Kidney glomerular epithelial cell (primary cell): ENCODE measurements at regions not wholly inside any gene's neighbourhood (a gene's known extent, or its start where the extent isn't known, plus 50 kb on each side); places are given as distances from the start of the nearest gene placed in this dataset.

ENCODE experiments used
- DNase-seq: peaks from one replicate; lab custom pipeline; 2025; lab: John Stamatoyannopoulos, UW

GRCh38 chr1:222911866-222912265 is 97.0 kb downstream of the DISP1 start:
- DNase-seq = no peak

GRCh38 chr1:222912730-222913129 is 97.9 kb downstream of the DISP1 start:
- no peak for DNase-seq

- DNase-seq = peak; percentile 44
Measured at GRCh38 chr1:222914861-222915632, 100.2 kb downstream of the DISP1 start.

GRCh38 chr1:222916100-222916499 is 101.3 kb downstream of the DISP1 start:
- no peak for DNase-seq

GRCh38 chr1:222918801-222919477 is 104.1 kb downstream of the DISP1 start:
- DNase-seq = no peak

GRCh38 chr1:222919478-222919865 is 104.6 kb downstream of the DISP1 start:
- DNase-seq = no peak

GRCh38 chr1:222920169-222920568 is 105.3 kb downstream of the DISP1 start:
- DNase-seq = no peak

GRCh38 chr1:222921945-222922344 is 107.1 kb downstream of the DISP1 start:
- no peak for DNase-seq

- no peak for DNase-seq
Measured at GRCh38 chr1:222923506-222923905, 108.7 kb downstream of the DISP1 start.

- DNase-seq = no peak
Measured at GRCh38 chr1:222924136-222924706, 109.4 kb downstream of the DISP1 start.

GRCh38 chr1:222926566-222926965 is 111.7 kb downstream of the DISP1 start:
- DNase-seq = no peak

- no peak for DNase-seq
Measured at GRCh38 chr1:222927031-222927430, 112.2 kb downstream of the DISP1 start.

- DNase-seq = no peak
Measured at GRCh38 chr1:222928212-222928611, 113.4 kb downstream of the DISP1 start.

GRCh38 chr1:222930070-222930469 is 115.2 kb downstream of the DISP1 start:
- no peak for DNase-seq

- DNase-seq = no peak
Measured at GRCh38 chr1:222931023-222931422, 116.2 kb downstream of the DISP1 start.

GRCh38 chr1:222933273-222933672 is 118.4 kb downstream of the DISP1 start:
- DNase-seq = no peak

GRCh38 chr1:222935239-222935900 is 120.5 kb downstream of the DISP1 start:
- no peak for DNase-seq

- no peak for DNase-seq
Measured at GRCh38 chr1:222936042-222936441, 121.2 kb downstream of the DISP1 start.

- DNase-seq = no peak
Measured at GRCh38 chr1:222938986-222939385, 124.1 kb downstream of the DISP1 start.

GRCh38 chr1:222940095-222940494 is 125.3 kb downstream of the DISP1 start:
- DNase-seq = no peak

- no peak for DNase-seq
Measured at GRCh38 chr1:222940906-222941305, 126.1 kb downstream of the DISP1 start.

- no peak for DNase-seq
Measured at GRCh38 chr1:222941425-222941824, 126.6 kb downstream of the DISP1 start.

GRCh38 chr1:222946436-222946835 is 131.6 kb downstream of the DISP1 start:
- no peak for DNase-seq
